GM21529 (cell line): ENCODE measurements at regions not wholly inside any gene's neighbourhood (a gene's known extent, or its start where the extent isn't known, plus 50 kb on each side); places are given as distances from the start of the nearest gene placed in this dataset.

Experiments
- ATAC-seq: cut with Tn5 transposase; IDR thresholded peaks from one replicate; pipeline ENCODE4 v1.9.1; 2021; ENCODE audit not compliant: unreplicated experiment

GRCh38 chrX:39613997-39614679, 483.6 kb downstream of the BCOR start:
- peak; percentile 53 for ATAC-seq

DNA sequence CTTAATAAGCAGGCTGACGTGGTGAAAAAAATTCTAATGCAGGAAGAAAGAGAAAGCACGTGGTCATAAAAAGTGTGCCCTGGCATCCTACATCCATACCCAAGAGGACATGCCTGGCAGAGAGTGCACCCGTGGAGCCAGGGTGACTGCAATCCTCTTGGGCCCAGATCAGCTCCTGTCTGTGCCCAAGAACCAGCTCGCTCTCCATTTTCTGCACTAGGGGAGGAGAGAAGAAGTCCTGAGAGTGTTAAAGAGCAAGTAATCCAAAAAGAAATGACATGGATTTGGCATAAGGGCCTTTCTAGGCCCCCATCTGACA, 483.1 kb downstream of the BCOR start:
- ATAC-seq: no peak

DNA sequence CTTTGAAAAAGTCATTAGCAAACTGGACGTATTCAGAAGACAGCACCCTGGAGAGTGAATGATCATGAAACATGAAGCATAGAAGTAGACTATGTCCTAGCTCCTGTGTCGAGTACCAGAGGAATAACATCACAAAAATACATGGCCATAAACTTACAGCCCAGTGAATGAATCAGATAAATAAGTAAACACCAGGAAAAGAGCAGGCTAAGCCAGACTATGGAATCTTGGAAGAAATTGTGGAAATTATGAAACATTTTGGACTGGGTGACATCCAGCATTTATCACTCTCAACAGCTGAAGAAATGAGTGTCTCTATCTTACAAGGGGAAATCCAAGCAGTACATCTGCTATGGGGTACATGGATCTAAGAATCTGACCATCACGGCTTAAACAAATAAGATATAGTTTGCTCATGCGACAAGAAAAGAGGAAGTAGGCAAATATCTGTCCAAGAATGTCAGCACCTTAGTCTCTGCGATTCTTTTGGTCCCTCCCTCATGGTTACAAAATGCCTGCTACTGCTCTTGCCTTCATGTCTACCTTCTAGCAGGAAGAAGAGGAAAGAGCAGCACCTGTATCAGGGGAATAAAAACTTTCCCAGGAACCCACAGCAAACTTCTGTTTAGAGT, 481.5 kb downstream of the BCOR start:
- ATAC-seq: peak; percentile 52

GRCh38 chrX:39616731-39617130, 481.0 kb downstream of the BCOR start:
- no peak for ATAC-seq

DNA sequence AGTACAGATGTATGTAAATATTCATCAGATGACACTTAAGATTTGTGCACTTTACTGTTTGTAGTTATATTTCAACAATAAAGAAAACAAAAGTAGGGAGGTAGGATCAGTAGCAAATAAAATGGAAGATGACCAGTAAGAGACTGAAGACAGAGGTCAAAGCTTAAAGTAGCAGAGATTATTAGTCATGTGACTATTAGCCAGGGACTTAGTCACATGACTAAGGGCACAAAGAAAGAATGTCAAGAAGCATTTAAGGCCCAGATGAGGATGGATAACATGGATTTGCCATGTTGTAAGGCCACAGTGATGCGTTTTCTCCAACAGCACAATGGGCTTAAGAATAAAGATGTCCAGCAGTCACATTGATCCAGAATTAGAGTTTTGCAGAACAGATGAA, 479.6 kb downstream of the BCOR start:
- ATAC-seq: no peak

DNA sequence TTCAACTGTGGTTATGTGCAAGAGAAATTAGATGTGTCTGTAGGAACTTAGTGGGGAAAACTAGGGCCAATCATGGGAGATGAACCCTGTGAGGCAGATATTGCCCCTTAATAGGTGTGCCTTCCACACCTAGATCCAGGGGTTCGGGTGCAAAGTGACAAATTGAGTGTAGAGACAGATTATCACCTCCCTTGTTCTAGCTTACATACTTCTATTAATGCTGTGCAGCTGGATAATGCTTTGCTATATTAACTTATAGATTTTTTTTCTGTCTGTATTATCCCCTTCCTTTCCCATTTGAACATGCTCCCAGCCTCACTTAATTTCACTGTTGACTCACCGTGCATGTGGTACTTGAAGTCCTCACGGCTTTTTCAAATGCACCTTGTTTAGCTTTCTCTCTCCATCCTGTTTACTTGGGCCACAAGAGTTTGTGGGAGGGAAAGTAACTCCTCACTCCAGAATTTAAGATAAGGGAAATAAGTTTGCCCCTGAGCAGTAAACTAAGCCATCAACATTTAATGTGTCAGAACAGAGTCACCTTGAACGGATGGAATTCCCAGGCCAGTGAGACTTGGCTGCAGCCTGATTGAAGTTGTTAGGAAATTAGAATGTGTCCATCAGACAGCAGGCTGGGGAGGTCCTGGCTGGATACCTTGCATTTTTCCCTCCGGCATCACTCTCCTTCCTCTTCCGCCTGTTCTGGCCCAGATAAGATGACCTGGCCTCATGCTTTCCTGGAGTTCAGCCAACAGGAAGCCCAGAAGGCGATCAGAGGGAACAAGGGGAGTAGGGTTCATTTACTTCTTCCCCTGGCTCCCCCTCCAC, 478.4 kb downstream of the BCOR start:
- ATAC-seq: no peak

DNA sequence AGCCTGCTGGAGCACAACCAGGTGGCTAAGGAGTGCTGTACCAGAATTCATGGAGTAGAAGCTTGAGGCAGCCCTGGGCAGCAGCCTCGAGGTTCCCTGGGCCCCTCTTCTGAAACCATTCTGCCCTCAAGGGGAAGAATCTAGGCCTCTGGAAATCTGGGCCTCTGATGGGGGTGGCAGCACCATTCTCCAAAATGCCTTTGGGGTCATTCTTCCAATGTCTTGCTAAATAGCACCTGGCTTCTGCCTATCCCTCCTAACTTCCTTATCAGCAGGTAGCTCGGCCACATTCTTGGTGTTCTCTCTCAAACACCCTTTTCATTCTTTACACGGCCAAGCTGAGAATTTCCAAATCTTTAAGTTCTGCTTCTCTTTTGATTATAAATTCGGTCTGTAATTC, 473.6 kb downstream of the BCOR start:
- no peak for ATAC-seq

GRCh38 chrX:39625810-39626209, 471.9 kb downstream of the BCOR start:
- no peak for ATAC-seq

DNA sequence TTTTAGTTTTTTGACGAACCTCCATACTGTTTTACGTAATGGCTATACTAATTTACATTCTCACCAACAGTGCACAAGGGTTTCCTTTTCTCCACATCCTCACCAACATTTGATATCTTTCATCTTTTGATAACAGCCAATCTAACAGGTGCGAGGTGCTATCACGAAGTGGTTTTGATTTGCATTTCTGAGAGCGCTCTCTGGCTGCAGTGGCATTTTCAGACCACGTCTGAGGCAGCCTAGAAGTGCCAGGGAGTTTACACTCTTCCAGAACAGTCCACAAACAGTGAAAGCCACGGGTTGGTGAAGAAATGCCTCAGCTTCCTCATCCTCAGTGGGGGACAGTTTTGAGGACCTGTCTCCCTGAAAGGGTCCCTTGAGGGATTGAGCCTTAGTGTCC, 471.0 kb downstream of the BCOR start:
- ATAC-seq: no peak

- no peak for ATAC-seq
These were observed 470.5 kb downstream of the BCOR start for GRCh38 chrX:39627257-39627656.

- ATAC-seq: no peak
These were observed 468.8 kb downstream of the BCOR start for GRCh38 chrX:39629001-39629400.

GRCh38 chrX:39630344-39630743, 467.4 kb downstream of the BCOR start:
- no peak for ATAC-seq

- ATAC-seq: no peak
These were observed 466.2 kb downstream of the BCOR start for GRCh38 chrX:39631276-39632229.

GRCh38 chrX:39633293-39633692, 464.5 kb downstream of the BCOR start:
- ATAC-seq: no peak

GRCh38 chrX:39636481-39636880, 461.3 kb downstream of the BCOR start:
- ATAC-seq: no peak

DNA sequence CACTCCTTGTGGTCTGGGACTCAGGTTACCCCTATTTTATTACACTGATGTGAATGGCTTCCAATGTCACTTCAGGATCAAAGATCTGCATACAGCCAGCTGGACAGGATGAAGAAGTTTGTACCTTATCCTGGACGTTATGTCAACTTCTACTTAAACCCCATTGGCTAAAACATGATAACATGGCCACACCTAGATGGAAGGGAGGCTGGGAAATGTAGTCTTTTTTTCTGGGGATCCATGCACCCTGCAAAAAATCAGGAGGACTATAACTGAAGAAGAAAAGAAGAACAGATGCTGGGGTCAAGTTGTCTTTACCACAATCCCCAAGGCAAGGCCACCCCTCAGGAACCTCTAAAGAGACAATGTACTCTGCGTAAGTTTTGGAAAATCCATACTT, 459.2 kb downstream of the BCOR start:
- ATAC-seq: no peak

- no peak for ATAC-seq
These were observed 457.9 kb downstream of the BCOR start for GRCh38 chrX:39639871-39640270.

DNA sequence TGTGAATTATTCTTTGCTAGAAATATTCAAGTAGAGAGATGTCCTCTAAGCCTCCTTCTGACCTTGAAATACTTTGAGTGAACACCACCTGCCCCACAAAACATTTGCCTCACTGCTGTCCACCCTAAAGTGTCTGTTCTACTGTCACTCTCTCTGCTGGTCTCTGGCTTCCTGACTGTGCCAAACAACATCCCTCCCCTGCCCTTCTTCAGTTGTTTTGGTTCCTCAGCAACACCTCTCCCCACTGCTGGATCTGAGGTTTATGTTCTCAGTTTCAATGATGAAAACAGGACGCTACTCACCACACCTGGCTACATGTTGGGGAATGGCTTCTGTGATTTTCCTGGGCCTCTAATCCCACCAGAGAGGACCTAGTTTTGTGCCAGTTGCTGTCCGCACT, 456.9 kb downstream of the BCOR start:
- ATAC-seq: no peak

DNA sequence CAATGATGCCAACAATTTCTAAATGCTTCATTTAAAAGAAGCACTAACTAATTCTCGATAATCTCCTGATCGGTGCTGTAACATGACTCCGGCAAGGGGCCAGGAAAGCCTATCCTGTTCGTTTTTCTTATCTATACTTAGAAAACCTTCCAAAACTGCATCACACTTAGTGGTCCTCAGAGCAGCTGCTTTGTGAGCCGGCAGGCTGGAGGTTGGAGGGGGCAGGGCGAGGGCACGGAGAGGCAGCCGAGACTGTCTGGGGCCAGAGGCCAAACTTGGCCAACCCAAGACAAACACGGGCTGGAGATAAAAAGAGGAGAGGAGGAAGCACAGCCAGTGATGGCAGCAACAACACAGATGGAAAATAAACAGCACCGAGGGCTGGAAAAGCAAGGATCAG, 455.7 kb downstream of the BCOR start:
- no peak for ATAC-seq

GRCh38 chrX:39643550-39643949, 454.2 kb downstream of the BCOR start:
- no peak for ATAC-seq
